Mucosa of rectum (tissue), 2 donors: ENCODE measurements at regions not wholly inside any gene's neighbourhood (a gene's known extent, or its start where the extent isn't known, plus 50 kb on each side); places are given as distances from the start of the nearest gene placed in this dataset.
"Not testable (repeated sequence)": the region's sequence is repeated elsewhere in the genome, so short reads cannot be mapped to it uniquely, and the experiment has no call there.

Experiments
- H3K27ac ChIP-seq, 2 donors: one replicate each; pipeline ENCODE4 v1.7.0; 2013; ENCODE audit warnings: inconsistent platforms in 2 of 2, low read depth in 2 of 2, low read length in 2 of 2
- H3K27me3 ChIP-seq, 2 donors: one replicate each; pipeline ENCODE4 v1.7.0; 2013; ENCODE audit warnings: low read length in 2 of 2; ENCODE audit not compliant: control insufficient read depth in 2 of 2, insufficient read depth in 2 of 2
- H3K36me3 ChIP-seq, 2 donors: one replicate each; pipeline ENCODE4 v1.7.0; 2013; ENCODE audit warnings: low read length in 2 of 2; ENCODE audit not compliant: control insufficient read depth in 2 of 2, insufficient read depth in 2 of 2
- H3K4me1 ChIP-seq, 2 donors: one replicate each; pipeline ENCODE4 v1.7.0; 2013; ENCODE audit warnings: low read length in 2 of 2, mild to moderate bottlenecking in 1 of 2; ENCODE audit not compliant: control insufficient read depth in 2 of 2, insufficient read depth in 2 of 2
- H3K4me3 ChIP-seq, 2 donors: one replicate each; pipeline ENCODE4 v1.7.0; 2013; ENCODE audit warnings: low read length in 2 of 2
- H3K9ac ChIP-seq, 2 donors: one replicate each; pipeline ENCODE4 v1.7.0; 2013; ENCODE audit warnings: low read length in 2 of 2, low read depth in 1 of 2, mild to moderate bottlenecking in 1 of 2
- H3K9me3 ChIP-seq, 2 donors: one replicate each; pipeline ENCODE4 v1.7.0; 2013; ENCODE audit warnings: low read length in 2 of 2; ENCODE audit not compliant: control insufficient read depth in 2 of 2
- donor health status: healthy.
- donor health status: Normal muscosa, but diverticular disease.

DNA sequence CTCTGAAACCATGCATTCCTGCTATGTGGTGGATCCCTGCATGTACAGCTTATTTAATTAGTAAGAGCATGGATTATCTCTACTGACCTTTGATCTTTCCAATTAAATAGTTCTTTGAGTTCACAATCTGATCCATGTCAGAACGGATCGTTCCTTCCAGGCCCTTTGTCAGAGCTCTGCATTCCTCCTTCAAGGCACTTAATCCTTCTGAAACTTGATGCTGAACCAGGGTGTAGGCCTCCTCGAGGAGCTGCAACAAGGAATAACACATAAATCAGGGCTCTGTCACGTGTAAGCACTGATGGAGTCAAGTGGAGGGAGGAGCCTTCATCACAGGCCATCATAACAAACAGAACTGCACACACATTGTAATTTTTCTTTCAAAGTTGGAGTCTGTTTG is 68.4 kb upstream of the EDEM3 start:
- Histone ChIP-seq H3K36me3 (peaks cover 0 to 6% of the 10 kb centered on the region in 2 donors), H3K4me3 (no peak overlapping the region), H3K27me3 (no peaks in the 10 kb centered on the region), H3K9ac (no peak overlapping the region), H3K4me1 (no peaks in the 10 kb centered on the region), H3K9me3 (no peaks in the 10 kb centered on the region), H3K27ac (no peak overlapping the region)

DNA sequence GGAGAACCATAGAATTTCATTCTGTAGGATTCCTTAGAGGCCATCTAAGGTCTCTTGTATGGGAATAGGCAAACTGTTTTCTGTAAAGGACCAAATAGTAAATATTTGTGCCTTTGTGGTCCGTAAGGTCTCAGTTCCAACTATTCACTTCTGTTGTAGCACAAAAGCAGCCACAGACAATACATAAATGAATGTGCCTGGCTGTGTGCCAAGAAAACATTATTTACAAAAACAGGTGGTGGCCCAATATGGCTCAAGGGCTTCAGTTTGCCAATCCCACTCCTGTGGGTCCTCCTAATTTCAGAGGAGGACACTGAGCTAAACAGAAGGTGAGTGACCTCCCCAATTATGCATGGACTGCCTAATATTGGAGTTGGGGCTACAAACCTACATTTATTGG is 67.6 kb upstream of the EDEM3 start:
- no peak overlapping the region for H3K4me3 ChIP-seq
- no peaks in the 10 kb centered on the region for H3K9me3 ChIP-seq
- H3K27me3 ChIP-seq: no peaks in the 10 kb centered on the region
- H3K27ac ChIP-seq: no peak overlapping the region
- H3K9ac ChIP-seq: no peak overlapping the region
- peaks cover 0 to 6% of the 10 kb centered on the region in 2 donors for H3K36me3 ChIP-seq
- H3K4me1 ChIP-seq: no peaks in the 10 kb centered on the region

DNA sequence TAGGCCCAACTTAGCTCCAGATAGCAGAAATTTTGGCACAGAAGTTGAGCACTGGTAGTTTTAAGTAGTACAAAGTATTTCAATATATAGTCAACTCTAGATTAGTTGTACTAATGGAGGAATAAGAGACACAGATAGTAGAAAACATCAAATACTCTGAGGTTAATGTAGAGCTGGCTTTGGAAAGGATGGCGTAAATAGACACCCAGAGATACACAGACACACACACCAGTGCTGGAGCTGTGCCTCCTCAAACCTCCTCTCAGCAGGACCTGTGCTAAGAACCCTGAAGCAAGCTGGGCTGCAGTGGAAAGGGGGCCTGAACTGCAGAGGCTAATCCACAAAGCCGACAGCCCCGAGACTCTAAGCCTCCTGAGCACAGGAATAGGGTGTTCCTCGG is 67.0 kb upstream of the EDEM3 start:
- Histone ChIP-seq H3K27me3 (no peaks in the 10 kb centered on the region), H3K9ac (no peak overlapping the region), H3K4me1 (no peaks in the 10 kb centered on the region), H3K36me3 (peaks cover 0 to 6% of the 10 kb centered on the region in 2 donors), H3K4me3 (no peak overlapping the region), H3K27ac (no peak overlapping the region), H3K9me3 (no peaks in the 10 kb centered on the region)

DNA sequence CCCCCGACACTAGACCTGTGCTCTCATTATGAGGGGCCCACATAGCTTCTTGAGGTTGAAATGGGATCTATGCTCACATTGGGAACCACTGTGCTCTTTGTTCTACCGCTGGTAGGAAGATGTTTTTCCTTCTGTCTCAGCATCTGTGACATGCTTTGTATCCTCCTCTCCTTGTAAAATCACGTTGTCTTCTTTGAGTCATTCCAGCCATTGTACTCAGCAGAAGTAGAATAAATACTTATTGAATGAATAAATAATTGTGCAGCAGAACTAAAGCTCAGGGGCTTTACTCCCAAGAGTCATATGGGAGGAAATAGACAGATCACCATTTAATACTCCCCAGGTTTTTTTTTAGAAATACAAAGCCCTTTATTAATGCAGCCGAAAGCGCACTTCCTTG is 66.3 kb upstream of the EDEM3 start:
- Histone ChIP-seq H3K9me3 (no peaks in the 10 kb centered on the region), H3K4me3 (no peak overlapping the region), H3K9ac (no peak overlapping the region), H3K4me1 (no peaks in the 10 kb centered on the region), H3K27me3 (no peaks in the 10 kb centered on the region), H3K36me3 (peaks cover 0 to 6% of the 10 kb centered on the region in 2 donors), H3K27ac (no peak overlapping the region)

DNA sequence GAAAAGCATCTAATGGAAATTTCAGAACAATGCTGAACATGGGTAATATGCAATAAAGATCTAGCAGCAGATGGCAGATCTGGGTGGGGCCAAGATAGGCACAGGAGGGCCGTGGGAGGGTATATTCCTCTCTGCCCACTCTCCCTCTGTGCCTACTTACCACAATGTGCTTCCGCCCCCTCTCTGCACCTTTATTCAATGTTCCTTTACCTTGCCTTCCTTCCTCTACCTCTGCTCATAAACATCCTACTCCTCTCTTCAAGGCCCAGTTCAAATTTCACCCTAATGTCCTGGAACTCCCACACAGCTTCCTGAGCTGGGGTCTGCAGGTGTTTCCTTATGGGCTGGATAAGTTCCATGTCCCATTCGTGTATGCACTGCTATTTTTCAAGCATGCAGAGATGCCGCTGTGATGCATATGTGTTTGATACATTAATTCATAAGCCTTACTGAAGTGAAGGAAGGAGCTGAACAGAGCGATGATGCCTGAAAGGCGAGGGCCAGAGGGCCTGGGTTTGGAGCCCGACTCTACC is 65.6 kb upstream of the EDEM3 start:
- no peaks in the 10 kb centered on the region for H3K4me1 ChIP-seq
- no peak overlapping the region for H3K9ac ChIP-seq
- no peak overlapping the region for H3K4me3 ChIP-seq
- peaks cover 0 to 6% of the 10 kb centered on the region in 2 donors for H3K36me3 ChIP-seq
- no peak overlapping the region for H3K27ac ChIP-seq
- H3K27me3 ChIP-seq: no peaks in the 10 kb centered on the region
- no peaks in the 10 kb centered on the region for H3K9me3 ChIP-seq

DNA sequence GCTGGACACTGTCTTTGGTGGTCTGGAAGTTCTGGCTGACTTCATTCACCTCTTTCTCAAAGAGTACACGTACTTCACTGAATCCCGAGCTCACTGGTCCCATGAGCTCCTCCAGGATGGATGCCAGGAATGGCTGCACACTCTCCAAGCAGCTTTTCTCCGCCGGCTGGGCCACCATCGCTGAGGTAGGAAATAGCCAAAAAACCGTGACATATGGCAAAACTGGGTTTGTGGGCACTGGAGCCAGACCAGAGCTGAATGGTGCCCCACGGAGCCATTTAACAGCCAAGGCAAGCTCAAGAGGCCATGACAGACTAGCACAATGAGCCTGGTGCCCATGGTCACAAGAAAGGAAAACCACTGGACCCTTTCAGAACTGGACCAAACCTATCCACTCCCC is 64.0 kb upstream of the EDEM3 start:
- Histone ChIP-seq H3K9ac (no peak overlapping the region), H3K9me3 (peaks cover 0 to 2% of the 10 kb centered on the region in 2 donors), H3K27me3 (no peaks in the 10 kb centered on the region), H3K4me3 (no peak overlapping the region), H3K4me1 (no peaks in the 10 kb centered on the region), H3K27ac (no peak overlapping the region), H3K36me3 (peaks cover 0 to 6% of the 10 kb centered on the region in 2 donors)

DNA sequence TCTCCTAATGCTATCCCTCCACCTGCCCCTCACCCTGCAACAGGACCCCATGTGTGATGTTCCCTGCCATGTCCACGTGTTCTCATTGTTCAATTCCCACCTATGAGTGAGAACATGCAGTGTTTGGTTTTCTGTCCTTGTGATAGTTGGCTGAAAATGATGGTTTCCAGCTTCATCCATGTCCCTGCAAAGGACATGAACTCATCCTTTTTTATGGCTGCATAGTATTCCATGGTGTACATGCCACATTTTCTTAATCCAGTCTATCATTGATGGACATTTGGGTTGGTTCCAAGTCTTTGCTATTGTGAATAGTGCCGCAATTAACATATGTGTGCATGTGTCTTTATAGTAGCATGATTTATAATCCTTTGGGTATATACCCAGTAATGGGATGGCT is 62.3 kb upstream of the EDEM3 start:
- not testable (repeated sequence) for H3K27ac ChIP-seq, H3K36me3 ChIP-seq, H3K9ac ChIP-seq

DNA sequence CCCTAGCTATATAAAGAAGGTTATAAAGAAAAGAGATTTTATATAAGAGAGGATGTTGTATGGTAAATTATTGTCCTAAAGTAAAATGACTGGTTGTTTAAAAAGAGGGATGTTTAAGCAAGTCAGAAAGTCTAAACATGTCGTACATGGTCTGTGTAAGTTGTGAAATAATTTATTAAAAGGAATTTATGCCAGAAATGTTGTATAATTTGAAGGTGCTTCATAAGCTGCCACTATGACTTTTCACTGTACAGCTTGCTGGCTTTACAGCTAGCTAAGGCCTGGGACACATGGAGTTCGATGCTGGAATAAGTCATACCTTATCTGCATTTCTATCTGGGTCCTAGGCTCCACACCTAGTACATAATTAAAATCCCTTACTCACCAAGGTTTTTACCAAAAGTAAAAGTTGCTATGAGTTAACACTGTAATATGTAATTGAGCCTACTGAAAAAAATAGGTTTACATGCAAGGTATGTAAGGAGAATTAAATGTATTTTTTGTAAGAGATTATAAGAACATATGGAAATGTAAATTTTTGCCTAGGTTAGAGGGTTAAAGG is 59.0 kb upstream of the EDEM3 start:
- H3K9ac ChIP-seq: no peak overlapping the region
- no peaks in the 10 kb centered on the region for H3K4me1 ChIP-seq
- no peaks in the 10 kb centered on the region for H3K36me3 ChIP-seq

More for the DNA sequence above, 62.3 kb upstream of the EDEM3 start:
- not testable (repeated sequence) for H3K27me3 ChIP-seq, H3K9me3 ChIP-seq, H3K4me3 ChIP-seq, H3K4me1 ChIP-seq

DNA sequence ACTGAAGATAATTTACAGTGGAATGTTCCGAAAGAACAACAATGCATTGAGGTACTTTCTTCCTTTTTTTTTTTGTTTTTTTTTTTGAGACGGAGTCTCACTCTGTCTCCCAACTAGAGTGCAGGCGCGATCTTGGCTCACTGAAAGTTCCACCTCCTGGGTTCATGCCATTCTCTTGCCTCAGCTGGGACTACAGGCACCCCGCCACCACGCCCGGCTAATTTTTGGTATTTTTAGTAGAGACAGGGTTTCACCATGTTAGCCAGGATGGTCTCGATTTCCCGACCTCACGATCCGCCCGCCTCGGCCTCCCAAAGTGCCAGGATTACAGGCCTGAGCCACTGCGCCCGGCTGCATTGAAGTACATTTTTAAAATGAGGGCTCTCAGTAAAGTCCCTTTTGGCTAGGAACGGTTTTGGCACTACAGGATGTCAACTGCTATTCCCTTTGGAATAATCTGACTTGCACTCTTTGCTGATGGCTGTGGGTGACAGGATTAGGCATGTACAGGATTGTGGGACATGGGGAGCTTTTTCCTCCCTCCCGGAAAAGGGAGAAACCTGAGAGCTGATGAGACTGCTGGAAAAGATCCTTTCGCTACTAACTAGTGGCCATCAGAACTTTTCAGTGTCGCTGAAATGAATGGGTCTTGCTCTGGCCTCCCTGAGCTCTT is 56.9 kb upstream of the EDEM3 start:
- no peak overlapping the region for H3K27ac ChIP-seq
- no peaks in the 10 kb centered on the region for H3K27me3 ChIP-seq
- no peak overlapping the region for H3K4me3 ChIP-seq
- no peaks in the 10 kb centered on the region for H3K36me3 ChIP-seq
- H3K9ac ChIP-seq: no peak overlapping the region
- peaks cover 0 to 3% of the 10 kb centered on the region in 2 donors for H3K9me3 ChIP-seq
- H3K4me1 ChIP-seq: no peaks in the 10 kb centered on the region

More for the DNA sequence above, 59.0 kb upstream of the EDEM3 start:
- H3K4me3 ChIP-seq: no peak overlapping the region
- no peaks in the 10 kb centered on the region for H3K27me3 ChIP-seq
- H3K27ac ChIP-seq: no peak overlapping the region
- peaks cover 0 to 3% of the 10 kb centered on the region in 2 donors for H3K9me3 ChIP-seq

DNA sequence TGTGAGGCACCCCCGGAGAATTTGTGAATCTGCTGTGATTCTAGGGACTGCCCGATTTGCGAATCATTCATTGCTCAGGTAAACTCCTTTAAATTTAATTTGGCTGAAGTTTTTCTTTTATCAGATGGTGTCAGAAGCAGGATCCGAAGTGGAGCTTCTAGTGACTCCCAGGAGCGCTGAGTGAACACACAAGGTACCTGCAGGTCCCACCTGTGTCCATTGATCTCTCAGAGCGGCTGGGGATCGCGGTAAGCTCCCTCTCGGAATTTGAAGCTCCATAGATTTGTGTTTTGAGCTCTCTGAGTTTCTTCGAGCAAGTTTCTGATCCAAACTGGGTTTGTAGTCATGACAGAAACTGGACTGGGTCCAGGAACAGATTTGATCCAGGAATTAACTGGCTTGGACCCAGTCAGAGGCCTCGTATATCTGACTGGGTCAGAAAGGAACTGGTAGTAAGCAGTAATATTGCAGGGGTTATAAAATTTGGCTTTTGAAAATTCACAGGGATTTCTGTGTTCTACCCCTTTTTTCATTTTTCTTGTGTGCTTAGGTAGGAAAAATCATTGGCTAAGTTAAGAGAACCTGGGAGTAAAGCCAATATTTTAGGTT is 56.2 kb upstream of the EDEM3 start:
- Histone ChIP-seq H3K36me3 (no peaks in the 10 kb centered on the region), H3K4me3 (no peak overlapping the region), H3K9ac (no peak overlapping the region), H3K27me3 (no peaks in the 10 kb centered on the region), H3K27ac (no peak overlapping the region), H3K9me3 (peaks cover 0 to 3% of the 10 kb centered on the region in 2 donors), H3K4me1 (no peaks in the 10 kb centered on the region)
